ENCODE measurements at regions not wholly inside any gene's neighbourhood (a gene's known extent, or its start where the extent isn't known, plus 50 kb on each side); places are given as distances from the start of the nearest gene placed in this dataset.

DNA sequence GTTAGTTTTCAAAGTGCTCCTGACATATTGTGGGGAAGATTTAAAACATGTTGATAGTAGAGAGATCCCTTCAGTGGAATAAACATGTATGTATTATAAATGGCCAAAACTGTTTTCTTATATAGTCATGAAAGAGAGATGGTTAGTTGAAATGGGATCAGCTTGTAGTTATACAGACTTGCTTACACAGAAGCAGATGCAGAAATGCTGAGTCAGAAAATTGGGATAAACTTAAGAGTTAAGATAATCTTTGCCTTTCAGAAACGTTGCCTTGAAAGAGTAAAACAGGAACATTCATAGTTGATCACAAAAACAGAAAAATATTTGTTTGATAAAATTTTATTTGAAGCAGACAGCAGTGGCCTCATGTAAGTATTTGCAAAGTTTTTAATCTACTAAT is 433.2 kb upstream of the BCHE start:
- POLR2A ChIA-PET, result no interaction called here
- H2AFZ ChIP-seq (ENCODE audit: low read depth), result no peak overlapping the region
- no peak for DNase-seq
- no peak overlapping the region for H3K4me2 ChIP-seq
- no peaks in the 10 kb centered on the region for H3K9me3 ChIP-seq
- H3K4me3 ChIP-seq (ENCODE audit: low read depth in 2 of 2, low read length in 1 of 2), result no peak overlapping the region
- no peak overlapping the region for H3K27ac ChIP-seq (ENCODE audit: low read depth in 2 of 2, low read length in 1 of 2)
- WGBS (ENCODE audit: low lambda C conversion rate), result 2% methylated on average over 1 of the region's 1 CpG
- no peaks in the 10 kb centered on the region for H3K36me3 ChIP-seq (replicated peaks in 1 of 2; ENCODE audit: control insufficient read depth in 1 of 2, insufficient read depth in 2 of 2, low read length in 1 of 2)
- no peaks in the 10 kb centered on the region for H4K20me1 ChIP-seq (ENCODE audit: insufficient read depth)
- no peak for TF ChIP-seq RXRA (IDR thresholded peaks at IDR 0.05; ENCODE audit: borderline replicate concordance, low read depth)
- no peak for TF ChIP-seq ELF1 (IDR thresholded peaks at IDR 0.05)
- TF ChIP-seq, protein P1, sequence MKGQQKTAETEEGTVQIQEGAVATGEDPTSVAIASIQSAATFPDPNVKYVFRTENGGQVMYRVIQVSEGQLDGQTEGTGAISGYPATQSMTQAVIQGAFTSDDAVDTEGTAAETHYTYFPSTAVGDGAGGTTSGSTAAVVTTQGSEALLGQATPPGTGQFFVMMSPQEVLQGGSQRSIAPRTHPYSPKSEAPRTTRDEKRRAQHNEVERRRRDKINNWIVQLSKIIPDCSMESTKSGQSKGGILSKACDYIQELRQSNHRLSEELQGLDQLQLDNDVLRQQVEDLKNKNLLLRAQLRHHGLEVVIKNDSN (IDR thresholded peaks at IDR 0.05; ENCODE audit: borderline replicate concordance, low read depth), result no peak
- TF ChIP-seq SMC3 (IDR thresholded peaks at IDR 0.05; ENCODE audit: low read depth, low read length), result no peak
- no peak for TF ChIP-seq POLR2AphosphoS5 (IDR thresholded peaks at IDR 0.05; ENCODE audit: low read depth, low read length)
- TF ChIP-seq IRF3 (IDR thresholded peaks at IDR 0.05; ENCODE audit: low read depth, low read length), result no peak
- TF ChIP-seq RFX5 (IDR thresholded peaks at IDR 0.05; ENCODE audit: low read length), result no peak
- no peak for TF ChIP-seq GATA2 (CRISPR knock-in tag; IDR thresholded peaks at IDR 0.05)
- no peak for TF ChIP-seq GABPA (IDR thresholded peaks at IDR 0.05; ENCODE audit: low read depth)
- no peak for TF ChIP-seq TCF12 (IDR thresholded peaks at IDR 0.05)
- no peak for TF ChIP-seq NFIC (IDR thresholded peaks at IDR 0.05; ENCODE audit: borderline replicate concordance)
- no peak for TF ChIP-seq TAF1 (IDR thresholded peaks at IDR 0.05; ENCODE audit: borderline replicate concordance, low read depth, low read length)
- TF ChIP-seq, protein P2, sequence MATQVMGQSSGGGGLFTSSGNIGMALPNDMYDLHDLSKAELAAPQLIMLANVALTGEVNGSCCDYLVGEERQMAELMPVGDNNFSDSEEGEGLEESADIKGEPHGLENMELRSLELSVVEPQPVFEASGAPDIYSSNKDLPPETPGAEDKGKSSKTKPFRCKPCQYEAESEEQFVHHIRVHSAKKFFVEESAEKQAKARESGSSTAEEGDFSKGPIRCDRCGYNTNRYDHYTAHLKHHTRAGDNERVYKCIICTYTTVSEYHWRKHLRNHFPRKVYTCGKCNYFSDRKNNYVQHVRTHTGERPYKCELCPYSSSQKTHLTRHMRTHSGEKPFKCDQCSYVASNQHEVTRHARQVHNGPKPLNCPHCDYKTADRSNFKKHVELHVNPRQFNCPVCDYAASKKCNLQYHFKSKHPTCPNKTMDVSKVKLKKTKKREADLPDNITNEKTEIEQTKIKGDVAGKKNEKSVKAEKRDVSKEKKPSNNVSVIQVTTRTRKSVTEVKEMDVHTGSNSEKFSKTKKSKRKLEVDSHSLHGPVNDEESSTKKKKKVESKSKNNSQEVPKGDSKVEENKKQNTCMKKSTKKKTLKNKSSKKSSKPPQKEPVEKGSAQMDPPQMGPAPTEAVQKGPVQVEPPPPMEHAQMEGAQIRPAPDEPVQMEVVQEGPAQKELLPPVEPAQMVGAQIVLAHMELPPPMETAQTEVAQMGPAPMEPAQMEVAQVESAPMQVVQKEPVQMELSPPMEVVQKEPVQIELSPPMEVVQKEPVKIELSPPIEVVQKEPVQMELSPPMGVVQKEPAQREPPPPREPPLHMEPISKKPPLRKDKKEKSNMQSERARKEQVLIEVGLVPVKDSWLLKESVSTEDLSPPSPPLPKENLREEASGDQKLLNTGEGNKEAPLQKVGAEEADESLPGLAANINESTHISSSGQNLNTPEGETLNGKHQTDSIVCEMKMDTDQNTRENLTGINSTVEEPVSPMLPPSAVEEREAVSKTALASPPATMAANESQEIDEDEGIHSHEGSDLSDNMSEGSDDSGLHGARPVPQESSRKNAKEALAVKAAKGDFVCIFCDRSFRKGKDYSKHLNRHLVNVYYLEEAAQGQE (IDR thresholded peaks at IDR 0.05; ENCODE audit: low read depth, low read length), result no peak
- no peak for TF ChIP-seq PBX3 (IDR thresholded peaks at IDR 0.05)
- no peak for TF ChIP-seq NRF1 (IDR thresholded peaks at IDR 0.05; ENCODE audit: low read depth, low read length)
- TF ChIP-seq MAX (IDR thresholded peaks at IDR 0.05; ENCODE audit: low read depth), result no peak
- TF ChIP-seq MXI1 (IDR thresholded peaks at IDR 0.05; ENCODE audit: low read depth, low read length), result no peak
- TF ChIP-seq JUND (IDR thresholded peaks at IDR 0.05), result no peak
- H3K9me2 ChIP-seq, result no peaks in the 10 kb centered on the region
- H3K79me2 ChIP-seq (ENCODE audit: insufficient read depth), result no peaks in the 10 kb centered on the region
- H3K9ac ChIP-seq, result no peak overlapping the region
- H3F3A ChIP-seq (replicated peaks; ENCODE audit: insufficient read depth), result no peaks in the 10 kb centered on the region
- H3K4me1 ChIP-seq (ENCODE audit: control insufficient read depth in 1 of 2, insufficient read depth in 2 of 2, low read depth in 1 of 2, low read length in 1 of 2), result no peaks in the 10 kb centered on the region
- CTCF ChIA-PET, result no interaction called here
- no peaks in the 10 kb centered on the region for H3K27me3 ChIP-seq (ENCODE audit: insufficient read depth)
